ENCODE measurements at regions not wholly inside any gene's neighbourhood (a gene's known extent, or its start where the extent isn't known, plus 50 kb on each side); places are given as distances from the start of the nearest gene placed in this dataset.

DNA sequence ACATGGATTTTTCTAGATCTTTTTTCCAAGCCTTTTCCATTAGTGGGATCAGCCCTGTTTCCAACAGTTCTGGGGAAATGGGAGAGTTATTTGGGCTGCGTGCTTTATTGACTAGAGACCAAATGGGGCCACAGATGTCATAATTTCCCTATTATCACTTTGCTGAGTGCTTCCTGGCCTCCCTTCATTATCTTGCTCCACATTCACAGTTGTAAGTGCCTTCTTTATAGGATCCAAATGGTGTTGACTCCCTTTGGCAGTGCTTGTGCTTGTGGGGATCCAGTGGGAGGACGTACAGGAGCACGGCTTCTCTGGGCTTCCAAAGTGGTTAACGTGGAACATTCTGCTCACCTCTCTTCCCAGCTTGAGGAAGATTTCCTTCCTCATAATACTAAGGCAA is 141.0 kb upstream of the RMST start:
- TF ChIP-seq ZNF70 (CRISPR knock-in tag; IDR thresholded peaks at IDR 0.05) (no peak), PATZ1 (CRISPR knock-in tag; IDR thresholded peaks at IDR 0.05; ENCODE audit: borderline replicate concordance) (no peak), PPARA (CRISPR knock-in tag; IDR thresholded peaks at IDR 0.05; ENCODE audit: borderline replicate concordance) (no peak), TCF4 (CRISPR knock-in tag; IDR thresholded peaks at IDR 0.05; ENCODE audit: borderline replicate concordance) (no peak), ARNTL (CRISPR knock-in tag; IDR thresholded peaks at IDR 0.05; ENCODE audit: borderline replicate concordance, low read depth) (no peak), CREB5 (CRISPR knock-in tag; IDR thresholded peaks at IDR 0.05; ENCODE audit: low read depth) (no peak), POU6F1 (CRISPR knock-in tag; IDR thresholded peaks at IDR 0.05; ENCODE audit: borderline replicate concordance, low read depth) (no peak), ZC3H10 (CRISPR knock-in tag; IDR thresholded peaks at IDR 0.05) (no peak), ESRRG (CRISPR knock-in tag; IDR thresholded peaks at IDR 0.05) (no peak), OSR1 (CRISPR knock-in tag; IDR thresholded peaks at IDR 0.05) (no peak), ZFP3 (CRISPR knock-in tag; IDR thresholded peaks at IDR 0.05) (no peak)

Data from SK-N-SH treated with all-trans-retinoic acid at 6 μM for 48 hours (cell line).